HCT116 (cell line): ENCODE measurements at regions not wholly inside any gene's neighbourhood (a gene's known extent, or its start where the extent isn't known, plus 50 kb on each side); places are given as distances from the start of the nearest gene placed in this dataset.

Experiments
- ATAC-seq: fragments of 200-7000 bp; cut with Tn5 transposase; 2 replicates; pipeline ENCODE4 v1.9.1; 2020; ENCODE audit warnings: mild to moderate bottlenecking, moderate library complexity
- BruUV-seq: library from RNA; stranded (reverse); fragments of 400-500 nt; replicated peaks from 2 replicates; lab custom pipeline; 2021; lab: Mats Ljungman, UMichigan
- CTCF ChIA-PET: fragments of 300-600 bp; sonication (Branson Sonifier 250); formaldehyde crosslinking; loops from one replicate; lab custom pipeline; 2021; ENCODE audit warnings: antibody characterized with exemption; lab: Charles Lee
- POLR2A ChIA-PET: fragments of 300-600, 350-600 bp; sonication (Branson Sonifier 250); formaldehyde crosslinking; loops from one replicate; lab custom pipeline; 2021; ENCODE audit warnings: antibody characterized with exemption; lab: Charles Lee
- RAD21 ChIA-PET, 2 experiments: fragments of 300-600 bp; sonication (Branson Sonifier 250); formaldehyde crosslinking; loops; one replicate each; lab custom pipeline; 2023; ENCODE audit warnings: low total read pairs in 2 of 2; ENCODE audit not compliant: uncharacterized antibody in 2 of 2, unreplicated experiment in 2 of 2, low non-redundant PET in 1 of 2; lab: Charles Lee
- DNase-seq: peaks from one replicate; pipeline ENCODE4 v3.0.0-alpha.2; 2010; ENCODE audit warnings: low read depth, low spot score
- H2AFZ ChIP-seq: fragments of 200-600 bp; shearing (Covaris generic), sonication (generic); 2 replicates; pipeline ENCODE4 v1.6.1; 2017; ENCODE audit warnings: low read depth, mixed run types, mixed read lengths, antibody characterized with exemption, low read length; ENCODE audit not compliant: poor library complexity, severe bottlenecking
- H3K27ac ChIP-seq: 2 replicates; pipeline ENCODE4 v1.5.1; 2012; ENCODE audit warnings: low read depth, low read length
- H3K27me3 ChIP-seq: fragments of 200-600 bp; sonication (generic); 2 replicates; pipeline ENCODE4 v1.6.1; 2016; ENCODE audit warnings: mixed run types, low read length, mixed read lengths; ENCODE audit not compliant: insufficient read depth
- H3K36me3 ChIP-seq, 2 experiments: fragments of 200-500 bp in 1 of 2; fragments of 200-600 bp in 1 of 2; sonication (Bioruptor generic) in 1 of 2; sonication (generic) in 1 of 2; 2 replicates each; pipeline versions ENCODE4 v1.5.1 to v1.6.1; 2014 to 2016; ENCODE audit warnings: low read length in 2 of 2, inconsistent platforms in 1 of 2, mixed read lengths in 1 of 2, mixed run types in 1 of 2; ENCODE audit not compliant: insufficient read depth in 2 of 2, control insufficient read depth in 1 of 2
- H3K4me1 ChIP-seq, 2 experiments: fragments of 200-600 bp in 1 of 2; sonication (generic) in 1 of 2; 2 replicates each; pipeline versions ENCODE4 v1.5.1 to v1.6.1; 2012 to 2017; ENCODE audit warnings: low read length in 2 of 2, inconsistent platforms in 1 of 2, mild to moderate bottlenecking in 1 of 2, mixed read lengths in 1 of 2, mixed run types in 1 of 2, moderate library complexity in 1 of 2; ENCODE audit not compliant: insufficient read depth in 2 of 2, control insufficient read depth in 1 of 2
- H3K4me2 ChIP-seq: fragments of 200-600 bp; sonication (generic); 2 replicates; pipeline ENCODE4 v1.6.1; 2017; ENCODE audit warnings: mixed run types, low read length, mixed read lengths
- H3K4me3 ChIP-seq, 2 experiments: fragments of 200-600 bp in 1 of 2; sonication (generic) in 1 of 2; replicated peaks in 1 of 2; 2 replicates each; pipeline ENCODE4 v1.5.1; 2011 to 2016; ENCODE audit warnings: low read length in 2 of 2, control low read depth in 1 of 2, low read depth in 1 of 2, mild to moderate bottlenecking in 1 of 2, mixed read lengths in 1 of 2, mixed run types in 1 of 2
- H3K79me2 ChIP-seq: fragments of 200-600 bp; sonication (generic); 2 replicates; pipeline ENCODE4 v1.6.1; 2017; ENCODE audit warnings: mild to moderate bottlenecking, mixed run types, low read length, moderate library complexity, mixed read lengths; ENCODE audit not compliant: insufficient read depth
- H3K9ac ChIP-seq: fragments of 200-600 bp; sonication (generic); 2 replicates; pipeline ENCODE4 v1.6.1; 2016; ENCODE audit warnings: low read length, mixed read lengths
- H3K9me2 ChIP-seq: fragments of 200-600 bp; sonication (generic), shearing (Covaris generic); 2 replicates; pipeline ENCODE4 v1.6.1; 2017; ENCODE audit warnings: mixed run types, mild to moderate bottlenecking, moderate library complexity; ENCODE audit not compliant: insufficient read depth
- H3K9me3 ChIP-seq, 2 experiments: fragments of 200-500 bp in 1 of 2; fragments of 200-600 bp in 1 of 2; sonication (Bioruptor generic) in 1 of 2; sonication (generic) in 1 of 2; 2 replicates each; pipeline ENCODE4 v1.6.1; 2014 to 2017; ENCODE audit warnings: low read length in 2 of 2, mixed read lengths in 2 of 2, inconsistent platforms in 1 of 2, low read depth in 1 of 2, mild to moderate bottlenecking in 1 of 2, mixed run types in 1 of 2, moderate library complexity in 1 of 2; ENCODE audit not compliant: control insufficient read depth in 1 of 2, insufficient read depth in 1 of 2
- H4K20me1 ChIP-seq: fragments of 200-600 bp; sonication (generic), shearing (Covaris generic); 2 replicates; pipeline ENCODE4 v1.6.1; 2017; ENCODE audit warnings: mixed run types, mild to moderate bottlenecking, moderate library complexity; ENCODE audit not compliant: insufficient read depth
- CBX3 ChIP-seq: IDR thresholded peaks from 2 replicates; pipeline ENCODE4 v1.6.1; 2012; ENCODE audit warnings: low read depth
- CEBPB ChIP-seq: IDR thresholded peaks from 2 replicates; pipeline ENCODE4 v1.6.1; 2012; ENCODE audit warnings: low read depth
- ELF1 ChIP-seq: IDR thresholded peaks from 2 replicates; pipeline ENCODE4 v1.6.1; 2012; ENCODE audit warnings: low read depth, borderline replicate concordance
- FOSL1 ChIP-seq: IDR thresholded peaks from 2 replicates; pipeline ENCODE4 v1.6.1; 2012; ENCODE audit warnings: low read depth
- RAD21 ChIP-seq: IDR thresholded peaks from 2 replicates; pipeline ENCODE4 v1.6.1; 2012; ENCODE audit warnings: low read depth, mild to moderate bottlenecking
- ZNF274 ChIP-seq: fragments of 200-500 bp; sonication (Bioruptor generic); IDR thresholded peaks from 2 replicates; pipeline ENCODE4 v1.6.1; 2014; ENCODE audit warnings: mild to moderate bottlenecking, low read depth, low read length, inconsistent platforms
- intact Hi-C: fragments of 100-400 bp; cut with micrococcal nuclease; formaldehyde crosslinking; loops from 2 replicates; pipeline ENCODE4 v1.10.0; 2022
- TF ChIP-seq, protein P1 (sequence below): IDR thresholded peaks from 2 replicates; pipeline ENCODE4 v1.6.1; 2011; ENCODE audit warnings: mild to moderate bottlenecking, low read length, moderate library complexity; ENCODE audit not compliant: insufficient replicate concordance; ENCODE audit errors: extremely low read depth
- TF ChIP-seq, protein P2 (sequence below): IDR thresholded peaks from 2 replicates; pipeline ENCODE4 v1.6.1; 2012; ENCODE audit warnings: low read depth

DNA sequence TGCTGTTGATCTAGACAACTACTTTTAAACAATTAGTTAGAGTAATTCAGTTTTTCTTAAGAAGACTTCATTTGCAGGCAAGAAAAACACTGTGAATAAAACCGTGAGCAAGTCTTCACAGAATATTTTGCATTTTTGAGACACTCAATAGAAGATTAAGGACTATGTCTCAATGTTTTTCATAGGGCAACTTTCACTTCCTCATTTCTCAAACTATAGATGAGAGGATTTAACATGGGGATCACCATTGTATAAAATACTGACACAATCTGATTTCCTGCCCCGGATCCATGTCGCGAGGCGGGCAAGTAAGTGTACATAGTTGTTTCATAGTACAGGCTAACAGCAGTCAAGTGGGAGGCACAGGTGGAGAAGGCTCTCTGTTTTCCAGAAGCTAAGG, 108.8 kb upstream of the IGSF1 start:
- intact Hi-C loops, result no loop called here
- no peaks in the 10 kb centered on the region for H3K79me2 ChIP-seq
- H3K4me3 ChIP-seq, result no peak overlapping the region
- no TSS peak for BruUV-seq
- DNase-seq, result no peak
- no peaks in the 10 kb centered on the region for H3K9me2 ChIP-seq
- no peak overlapping the region for H3K9ac ChIP-seq
- no peaks in the 10 kb centered on the region for H3K36me3 ChIP-seq
- ChIA-PET CTCF (no interaction called here), POLR2A (no interaction called here)
- peaks cover 0 to 9% of the 10 kb centered on the region in 2 experiments; a peak in 1 of 4 replicates for H3K4me1 ChIP-seq
- H3K27ac ChIP-seq, result no peak overlapping the region
- no peak overlapping the region for H2AFZ ChIP-seq
- no peaks in the 10 kb centered on the region for H3K9me3 ChIP-seq
- no peaks in the 10 kb centered on the region for H4K20me1 ChIP-seq
- no peaks in the 10 kb centered on the region for H3K27me3 ChIP-seq
- no peak overlapping the region for H3K4me2 ChIP-seq
- TF ChIP-seq ZNF274 (no peak), CEBPB (no peak), ELF1 (no peak), FOSL1 (no peak), RAD21 (no peak), CBX3 (no peak)
- TF ChIP-seq, protein P1, sequence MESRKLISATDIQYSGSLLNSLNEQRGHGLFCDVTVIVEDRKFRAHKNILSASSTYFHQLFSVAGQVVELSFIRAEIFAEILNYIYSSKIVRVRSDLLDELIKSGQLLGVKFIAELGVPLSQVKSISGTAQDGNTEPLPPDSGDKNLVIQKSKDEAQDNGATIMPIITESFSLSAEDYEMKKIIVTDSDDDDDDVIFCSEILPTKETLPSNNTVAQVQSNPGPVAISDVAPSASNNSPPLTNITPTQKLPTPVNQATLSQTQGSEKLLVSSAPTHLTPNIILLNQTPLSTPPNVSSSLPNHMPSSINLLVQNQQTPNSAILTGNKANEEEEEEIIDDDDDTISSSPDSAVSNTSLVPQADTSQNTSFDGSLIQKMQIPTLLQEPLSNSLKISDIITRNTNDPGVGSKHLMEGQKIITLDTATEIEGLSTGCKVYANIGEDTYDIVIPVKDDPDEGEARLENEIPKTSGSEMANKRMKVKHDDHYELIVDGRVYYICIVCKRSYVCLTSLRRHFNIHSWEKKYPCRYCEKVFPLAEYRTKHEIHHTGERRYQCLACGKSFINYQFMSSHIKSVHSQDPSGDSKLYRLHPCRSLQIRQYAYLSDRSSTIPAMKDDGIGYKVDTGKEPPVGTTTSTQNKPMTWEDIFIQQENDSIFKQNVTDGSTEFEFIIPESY, result no peak
- TF ChIP-seq, protein P2, sequence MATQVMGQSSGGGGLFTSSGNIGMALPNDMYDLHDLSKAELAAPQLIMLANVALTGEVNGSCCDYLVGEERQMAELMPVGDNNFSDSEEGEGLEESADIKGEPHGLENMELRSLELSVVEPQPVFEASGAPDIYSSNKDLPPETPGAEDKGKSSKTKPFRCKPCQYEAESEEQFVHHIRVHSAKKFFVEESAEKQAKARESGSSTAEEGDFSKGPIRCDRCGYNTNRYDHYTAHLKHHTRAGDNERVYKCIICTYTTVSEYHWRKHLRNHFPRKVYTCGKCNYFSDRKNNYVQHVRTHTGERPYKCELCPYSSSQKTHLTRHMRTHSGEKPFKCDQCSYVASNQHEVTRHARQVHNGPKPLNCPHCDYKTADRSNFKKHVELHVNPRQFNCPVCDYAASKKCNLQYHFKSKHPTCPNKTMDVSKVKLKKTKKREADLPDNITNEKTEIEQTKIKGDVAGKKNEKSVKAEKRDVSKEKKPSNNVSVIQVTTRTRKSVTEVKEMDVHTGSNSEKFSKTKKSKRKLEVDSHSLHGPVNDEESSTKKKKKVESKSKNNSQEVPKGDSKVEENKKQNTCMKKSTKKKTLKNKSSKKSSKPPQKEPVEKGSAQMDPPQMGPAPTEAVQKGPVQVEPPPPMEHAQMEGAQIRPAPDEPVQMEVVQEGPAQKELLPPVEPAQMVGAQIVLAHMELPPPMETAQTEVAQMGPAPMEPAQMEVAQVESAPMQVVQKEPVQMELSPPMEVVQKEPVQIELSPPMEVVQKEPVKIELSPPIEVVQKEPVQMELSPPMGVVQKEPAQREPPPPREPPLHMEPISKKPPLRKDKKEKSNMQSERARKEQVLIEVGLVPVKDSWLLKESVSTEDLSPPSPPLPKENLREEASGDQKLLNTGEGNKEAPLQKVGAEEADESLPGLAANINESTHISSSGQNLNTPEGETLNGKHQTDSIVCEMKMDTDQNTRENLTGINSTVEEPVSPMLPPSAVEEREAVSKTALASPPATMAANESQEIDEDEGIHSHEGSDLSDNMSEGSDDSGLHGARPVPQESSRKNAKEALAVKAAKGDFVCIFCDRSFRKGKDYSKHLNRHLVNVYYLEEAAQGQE, result no peak
- TF ChIP-seq, all 23 proteins: peak for 0
- ATAC-seq, result no peak
- RAD21 ChIA-PET, result no interaction called here
